ENCODE measurements at regions not wholly inside any gene's neighbourhood (a gene's known extent, or its start where the extent isn't known, plus 50 kb on each side); places are given as distances from the start of the nearest gene placed in this dataset.
A peak's percentile ranks its signal among the peaks of the same experiment; 100 is the strongest.

- H3K4me2 ChIP-seq: no peak overlapping the region
- H4K20me1 ChIP-seq (ENCODE audit: low read depth): no peaks in the 10 kb centered on the region
- H3K27ac Mint-ChIP-seq: peak overlapping the region; percentile 51
- no peaks in the 10 kb centered on the region for H3K36me3 Mint-ChIP-seq
- peaks cover 8% of the 10 kb centered on the region for H3K4me1 ChIP-seq
- no peak overlapping the region for H3K9ac ChIP-seq
- no peaks in the 10 kb centered on the region for H3K9me3 ChIP-seq (ENCODE audit: low read depth)
- H2AFZ ChIP-seq (replicated peaks): peak overlapping the region; percentile 15
- H3K4me3 Mint-ChIP-seq: no peak overlapping the region
- no peaks in the 10 kb centered on the region for H3K27me3 ChIP-seq
- peaks cover 8% of the 10 kb centered on the region for H3K4me1 Mint-ChIP-seq
- DNase-seq (ENCODE audit: low spot score): no peak
- no peak overlapping the region for H3K27ac ChIP-seq
- H3K9me3 Mint-ChIP-seq: peaks cover 4% of the 10 kb centered on the region
- no peak overlapping the region for H3K4me3 ChIP-seq
- TF ChIP-seq EZH2 (IDR thresholded peaks at IDR 0.05) (no peak), EZH2phosphoT487 (IDR thresholded peaks at IDR 0.05) (no peak), CTCF (IDR thresholded peaks at IDR 0.05) (no peak)
- H3K36me3 ChIP-seq: no peaks in the 10 kb centered on the region
- peaks cover 3% of the 10 kb centered on the region for H3F3A ChIP-seq (ENCODE audit: low read depth)
- H3K79me2 ChIP-seq (ENCODE audit: low read depth): no peaks in the 10 kb centered on the region
- peaks cover 4% of the 10 kb centered on the region for H3K27me3 Mint-ChIP-seq (ENCODE audit: insufficient read depth, low read depth)
Observed at GRCh38 chr2:9087121-9087681, 83.7 kb upstream of the MBOAT2 start.

- Histone ChIP-seq H2AFZ (replicated peaks) (no peak overlapping the region), H3K79me2 (ENCODE audit: low read depth) (no peaks in the 10 kb centered on the region), H3K9ac (no peak overlapping the region), H4K20me1 (ENCODE audit: low read depth) (no peaks in the 10 kb centered on the region), H3F3A (ENCODE audit: low read depth) (peaks cover 3% of the 10 kb centered on the region), H3K9me3 (ENCODE audit: low read depth) (no peaks in the 10 kb centered on the region), H3K36me3 (no peaks in the 10 kb centered on the region), H3K4me2 (no peak overlapping the region), H3K27me3 (no peaks in the 10 kb centered on the region), H3K4me1 (peaks cover 8% of the 10 kb centered on the region), H3K27ac (no peak overlapping the region), H3K4me3 (no peak overlapping the region)
- H3K4me1 Mint-ChIP-seq: peaks cover 8% of the 10 kb centered on the region
- TF ChIP-seq EZH2 (IDR thresholded peaks at IDR 0.05) (no peak), CTCF (IDR thresholded peaks at IDR 0.05) (no peak), EZH2phosphoT487 (IDR thresholded peaks at IDR 0.05) (no peak)
- no peak for DNase-seq (ENCODE audit: low spot score)
- H3K27me3 Mint-ChIP-seq (ENCODE audit: insufficient read depth, low read depth): peaks cover 4% of the 10 kb centered on the region
- H3K4me3 Mint-ChIP-seq: no peak overlapping the region
- no peaks in the 10 kb centered on the region for H3K36me3 Mint-ChIP-seq
- H3K27ac Mint-ChIP-seq: no peak overlapping the region
- peaks cover 9% of the 10 kb centered on the region for H3K9me3 Mint-ChIP-seq
Observed at GRCh38 chr2:9086465-9086864, 83.0 kb upstream of the MBOAT2 start.

- TF ChIP-seq EZH2phosphoT487 (IDR thresholded peaks at IDR 0.05) (no peak), CTCF (IDR thresholded peaks at IDR 0.05) (no peak), EZH2 (IDR thresholded peaks at IDR 0.05) (no peak)
- Mint-ChIP-seq H3K36me3 (no peaks in the 10 kb centered on the region), H3K4me3 (no peak overlapping the region), H3K27me3 (ENCODE audit: insufficient read depth, low read depth) (no peaks in the 10 kb centered on the region), H3K9me3 (peaks cover 14% of the 10 kb centered on the region), H3K4me1 (peaks cover 8% of the 10 kb centered on the region), H3K27ac (no peak overlapping the region)
- Histone ChIP-seq H3F3A (ENCODE audit: low read depth) (peaks cover 3% of the 10 kb centered on the region), H3K27me3 (no peaks in the 10 kb centered on the region), H3K9ac (no peak overlapping the region), H3K79me2 (ENCODE audit: low read depth) (no peaks in the 10 kb centered on the region), H4K20me1 (ENCODE audit: low read depth) (no peaks in the 10 kb centered on the region), H3K4me3 (no peak overlapping the region), H3K27ac (no peak overlapping the region), H3K4me2 (no peak overlapping the region), H3K9me3 (ENCODE audit: low read depth) (no peaks in the 10 kb centered on the region), H2AFZ (replicated peaks) (no peak overlapping the region), H3K4me1 (peaks cover 8% of the 10 kb centered on the region), H3K36me3 (no peaks in the 10 kb centered on the region)
- DNase-seq (ENCODE audit: low spot score): no peak
Observed at GRCh38 chr2:9085353-9085752, 81.9 kb upstream of the MBOAT2 start.
